SK-N-SH (cell line): ENCODE measurements at regions not wholly inside any gene's neighbourhood (a gene's known extent, or its start where the extent isn't known, plus 50 kb on each side); places are given as distances from the start of the nearest gene placed in this dataset.
A peak's percentile ranks its signal among the peaks of the same experiment; 100 is the strongest.

Source experiments
- CTCF ChIA-PET: fragments of 300-600, 350-600 bp; formaldehyde crosslinking; extraction: SDS; loops from one replicate; lab custom pipeline; 2021; lab: Yijun Ruan, JAX
- POLR2A ChIA-PET: fragments of 350-600 bp; sonication (Branson Sonifier 250); formaldehyde crosslinking; extraction: SDS; loops from one replicate; lab custom pipeline; 2020; ENCODE audit warnings: antibody characterized with exemption, inconsistent platforms; lab: Yijun Ruan, JAX
- DNase-seq: peaks from one replicate; pipeline ENCODE4 v3.0.0; 2012
- H2AFZ ChIP-seq: fragments of 200-600 bp; sonication (generic); 2 replicates; pipeline ENCODE4 v1.8.1; 2016; ENCODE audit warnings: antibody characterized with exemption, mild to moderate bottlenecking, low read depth
- H3F3A ChIP-seq: fragments of 200-600 bp; sonication (generic); replicated peaks from 2 replicates; pipeline ENCODE3; 2016; ENCODE audit warnings: antibody characterized with exemption, mild to moderate bottlenecking; ENCODE audit not compliant: insufficient read depth
- H3K27ac ChIP-seq, 2 experiments: fragments of 200-500 bp in 1 of 2; fragments of 200-600 bp in 1 of 2; sonication (Bioruptor generic) in 1 of 2; sonication (generic), shearing (Covaris generic) in 1 of 2; 2 replicates each; pipeline versions ENCODE4 v1.5.1 to v1.6.1; 2014 to 2016; ENCODE audit warnings: low read depth in 2 of 2, inconsistent platforms in 1 of 2, low read length in 1 of 2, mild to moderate bottlenecking in 1 of 2, mixed read lengths in 1 of 2
- H3K27me3 ChIP-seq: fragments of 200-600 bp; sonication (generic), shearing (Covaris generic); 2 replicates; pipeline ENCODE4 v1.6.1; 2016; ENCODE audit warnings: mixed run types; ENCODE audit not compliant: insufficient read depth
- H3K36me3 ChIP-seq, 2 experiments: fragments of 200-500 bp in 1 of 2; fragments of 200-600 bp in 1 of 2; sonication (Bioruptor generic) in 1 of 2; sonication (generic) in 1 of 2; replicated peaks in 1 of 2; 2 replicates each; pipeline versions ENCODE3 to v1.5.1; 2014 to 2016; ENCODE audit warnings: low read length in 1 of 2, mild to moderate bottlenecking in 1 of 2; ENCODE audit not compliant: insufficient read depth in 2 of 2, control insufficient read depth in 1 of 2
- H3K4me1 ChIP-seq, 2 experiments: fragments of 200-500 bp in 1 of 2; fragments of 200-600 bp in 1 of 2; sonication (Bioruptor generic) in 1 of 2; sonication (generic), shearing (Covaris generic) in 1 of 2; 2 replicates each; pipeline versions ENCODE4 v1.5.1 to v1.6.1; 2014 to 2016; ENCODE audit warnings: low read depth in 1 of 2, low read length in 1 of 2, mixed run types in 1 of 2; ENCODE audit not compliant: insufficient read depth in 2 of 2, control insufficient read depth in 1 of 2
- H3K4me2 ChIP-seq: fragments of 200-600 bp; sonication (generic), shearing (Covaris generic); 2 replicates; pipeline ENCODE4 v1.6.1; 2017; ENCODE audit warnings: mixed run types
- H3K4me3 ChIP-seq, 2 experiments: fragments of 200-500 bp in 1 of 2; fragments of 200-600 bp in 1 of 2; sonication (Bioruptor generic) in 1 of 2; sonication (generic), shearing (Covaris generic) in 1 of 2; 2 replicates each; pipeline versions ENCODE4 v1.5.1 to v1.8.1; 2014 to 2016; ENCODE audit warnings: low read depth in 2 of 2, inconsistent platforms in 1 of 2, low read length in 1 of 2, mild to moderate bottlenecking in 1 of 2, mixed read lengths in 1 of 2, moderate library complexity in 1 of 2
- H3K79me2 ChIP-seq: fragments of 200-600 bp; sonication (generic); 2 replicates; pipeline ENCODE4 v1.8.1; 2017; ENCODE audit warnings: mild to moderate bottlenecking; ENCODE audit not compliant: insufficient read depth
- H3K9ac ChIP-seq: fragments of 200-600 bp; sonication (generic); 2 replicates; pipeline ENCODE4 v1.6.1; 2017; ENCODE audit warnings: mixed run types
- H3K9me2 ChIP-seq: fragments of 200-600 bp; sonication (generic); 2 replicates; pipeline ENCODE4 v1.6.1; 2017; ENCODE audit warnings: mixed run types
- H3K9me3 ChIP-seq: fragments of 200-600 bp; sonication (generic); 2 replicates; pipeline ENCODE4 v1.6.1; 2017; ENCODE audit warnings: mixed run types, mild to moderate bottlenecking, moderate library complexity
- H4K20me1 ChIP-seq: fragments of 200-600 bp; sonication (generic); 2 replicates; pipeline ENCODE4 v1.6.1; 2017; ENCODE audit warnings: mild to moderate bottlenecking, mixed run types; ENCODE audit not compliant: insufficient read depth
- CHD2 ChIP-seq: fragments of 150-350 bp; IDR thresholded peaks from 2 replicates; pipeline ENCODE4 v1.6.1; 2018; ENCODE audit warnings: low read length; ENCODE audit not compliant: partially characterized antibody
- EP300 ChIP-seq, 2 experiments: IDR thresholded peaks; 2 replicates each; pipeline versions ENCODE4 v1.4.0 to v1.6.1; 2012; ENCODE audit warnings: borderline replicate concordance in 1 of 2, low read depth in 1 of 2, low read length in 1 of 2
- FOSL2 ChIP-seq: IDR thresholded peaks from 2 replicates; pipeline ENCODE4 v1.4.0; 2012; ENCODE audit warnings: low read depth, mild to moderate bottlenecking, moderate library complexity, borderline replicate concordance
- FOXJ3 ChIP-seq: sonication (generic); formaldehyde crosslinking; IDR thresholded peaks from 2 replicates; pipeline ENCODE4 v1.5.1; 2020; ENCODE audit warnings: mild to moderate bottlenecking, missing genetic modification reagents
- IRF3 ChIP-seq: fragments of 150-350 bp; IDR thresholded peaks from 2 replicates; pipeline ENCODE4 v1.6.1; 2016; ENCODE audit warnings: mild to moderate bottlenecking, low read depth, low read length
- MAX ChIP-seq: IDR thresholded peaks from 2 replicates; pipeline ENCODE4 v1.4.0; 2012; ENCODE audit warnings: low read depth
- MXI1 ChIP-seq: IDR thresholded peaks from 2 replicates; pipeline ENCODE4 v1.6.1; 2012; ENCODE audit warnings: mild to moderate bottlenecking, low read depth, low read length, improper control_type of control experiment
- NFIC ChIP-seq: IDR thresholded peaks from 2 replicates; pipeline ENCODE4 v1.4.0; 2012; ENCODE audit warnings: borderline replicate concordance
- NRF1 ChIP-seq: IDR thresholded peaks from 2 replicates; pipeline ENCODE4 v1.6.1; 2012; ENCODE audit warnings: low read depth, mild to moderate bottlenecking, low read length
- RFX5 ChIP-seq: IDR thresholded peaks from 2 replicates; pipeline ENCODE4 v1.6.1; 2012; ENCODE audit warnings: mild to moderate bottlenecking, improper control_type of control experiment, low read length
- SIN3A ChIP-seq: IDR thresholded peaks from 2 replicates; pipeline ENCODE4 v1.6.1; 2012; ENCODE audit warnings: low read depth, mild to moderate bottlenecking, low read length, moderate library complexity, borderline replicate concordance
- TAF1 ChIP-seq: IDR thresholded peaks from 2 replicates; pipeline ENCODE4 v1.6.1; 2012; ENCODE audit warnings: low read depth, mild to moderate bottlenecking, low read length, moderate library complexity, borderline replicate concordance
- ZBTB33 ChIP-seq: IDR thresholded peaks from 2 replicates; pipeline ENCODE4 v1.4.0; 2012; ENCODE audit warnings: low read depth, borderline replicate concordance
- WGBS: methylation state at CpG from one replicate; pipeline ENCODE4 v1.1.6; 2017; ENCODE audit warnings: low lambda C conversion rate; 5-methylcytosine and 5-hydroxymethylcytosine counted together

- Histone ChIP-seq H3K9ac (no peak overlapping the region), H3K79me2 (no peaks in the 10 kb centered on the region), H2AFZ (no peak overlapping the region), H3K9me3 (no peaks in the 10 kb centered on the region), H3K36me3 (no peaks in the 10 kb centered on the region), H3F3A (no peaks in the 10 kb centered on the region), H3K4me2 (no peak overlapping the region), H3K9me2 (no peaks in the 10 kb centered on the region), H4K20me1 (no peaks in the 10 kb centered on the region), H3K27me3 (no peaks in the 10 kb centered on the region), H3K4me1 (no peaks in the 10 kb centered on the region), H3K27ac (no peak overlapping the region), H3K4me3 (no peak overlapping the region)
- TF ChIP-seq NRF1 = no peak
- DNase-seq = no peak
- 11% methylated on average over 2 of the region's 2 CpGs for WGBS
- ChIA-PET CTCF (no interaction called here), POLR2A (no interaction called here)
Measured at GRCh38 chr3:35338186-35338585, 301.1 kb upstream of the ARPP21 start.

- Histone ChIP-seq H3K27ac (no peak overlapping the region), H3K4me1 (peaks cover 0 to 12% of the 10 kb centered on the region in 2 experiments; a peak in 2 of 4 replicates), H3K36me3 (no peaks in the 10 kb centered on the region)
- ChIA-PET CTCF (interaction anchor here (1.2 kb wide), 1 partner anchor 8 kb away, joined by 4 read pairs; no protein-coding TSS in a partner anchor), POLR2A (no interaction called here)
- TF ChIP-seq FOXJ3 (CRISPR knock-in tag) = no peak
- TF ChIP-seq NFIC = no peak
- no peak for TF ChIP-seq IRF3
- no peak for TF ChIP-seq ZBTB33
- no peak for TF ChIP-seq MAX
- TF ChIP-seq EP300 (IDR thresholded peaks at IDR 0.05; ENCODE audit: borderline replicate concordance in 1 of 2, low read depth in 1 of 2, low read length in 1 of 2) = no peak
- TF ChIP-seq FOSL2 = no peak
- TF ChIP-seq, all 33 proteins: peak for 0
- 42% methylated on average over 1 of the region's 1 CpG for WGBS
- Histone ChIP-seq H3K9ac (no peak overlapping the region), H4K20me1 (no peaks in the 10 kb centered on the region), H3K9me2 (no peaks in the 10 kb centered on the region), H3K27me3 (no peaks in the 10 kb centered on the region), H3K4me2 (no peak overlapping the region), H3F3A (no peaks in the 10 kb centered on the region), H3K9me3 (no peaks in the 10 kb centered on the region), H3K79me2 (no peaks in the 10 kb centered on the region), H2AFZ (no peak overlapping the region), H3K4me3 (no peak overlapping the region)
- DNase-seq = no peak
Measured at GRCh38 chr3:35380196-35380595, 259.1 kb upstream of the ARPP21 start.

GRCh38 chr3:35383216-35383615 lies 256.1 kb upstream of the ARPP21 start:
- Histone ChIP-seq H3K4me2 (peak overlapping the region; percentile 52), H3K36me3 (no peaks in the 10 kb centered on the region), H3K9me3 (no peaks in the 10 kb centered on the region), H3K9me2 (no peaks in the 10 kb centered on the region), H4K20me1 (no peaks in the 10 kb centered on the region), H3F3A (no peaks in the 10 kb centered on the region), H3K27ac (peak overlapping the region in 1 of 2 experiments; percentile 58; a peak in 2 of 4 replicates), H3K4me3 (no peak overlapping the region), H2AFZ (no peak overlapping the region), H3K9ac (no peak overlapping the region), H3K4me1 (peaks cover 0 to 12% of the 10 kb centered on the region in 2 experiments; a peak in 2 of 4 replicates), H3K79me2 (no peaks in the 10 kb centered on the region), H3K27me3 (no peaks in the 10 kb centered on the region)
- CTCF ChIA-PET = no interaction called here
- WGBS = 38% methylated on average over 2 of the region's 2 CpGs
- DNase-seq = no peak
- POLR2A ChIA-PET = no interaction called here
- TF ChIP-seq SIN3A (no peak), ZBTB33 (no peak), CHD2 (no peak), IRF3 (no peak), RFX5 (no peak), FOXJ3 (CRISPR knock-in tag) (no peak), MXI1 (no peak), TAF1 (no peak)
